HFFc6 (cell line): ENCODE measurements at regions not wholly inside any gene's neighbourhood (a gene's known extent, or its start where the extent isn't known, plus 50 kb on each side); places are given as distances from the start of the nearest gene placed in this dataset.
"Not testable (repeated sequence)": the region's sequence is repeated elsewhere in the genome, so short reads cannot be mapped to it uniquely, and the experiment has no call there.

Experiments
- DNase-seq: peaks from one replicate; pipeline ENCODE4 v3.0.0-alpha.2; 2018
- H3K27ac Mint-ChIP-seq: 2 replicates; pipeline ENCODE4 v1.8.0; 2020; ENCODE audit warnings: mild to moderate bottlenecking, mixed read lengths
- H3K27me3 Mint-ChIP-seq: 2 replicates; pipeline ENCODE4 v1.8.0; 2021; ENCODE audit warnings: mild to moderate bottlenecking, moderate library complexity, mixed read lengths; ENCODE audit not compliant: insufficient read depth
- H3K36me3 Mint-ChIP-seq: 2 replicates; pipeline ENCODE4 v1.8.0; 2021; ENCODE audit warnings: low read depth, mixed read lengths
- H3K4me1 Mint-ChIP-seq: 2 replicates; pipeline ENCODE4 v1.8.0; 2020; ENCODE audit warnings: low read depth, mixed read lengths
- H3K4me3 Mint-ChIP-seq: 2 replicates; pipeline ENCODE4 v1.8.0; 2020; ENCODE audit warnings: mild to moderate bottlenecking, moderate library complexity, mixed read lengths
- H3K9me3 Mint-ChIP-seq: 2 replicates; pipeline ENCODE4 v1.8.0; 2020; ENCODE audit warnings: mild to moderate bottlenecking, mixed read lengths
- CTCF ChIP-seq: fragments of 200-600 bp; sonication (generic); IDR thresholded peaks from 2 replicates; pipeline ENCODE4 v1.5.0; 2021; ENCODE audit warnings: antibody characterized with exemption, mild to moderate bottlenecking

GRCh38 chr3:165614337-165614736 lies 222.9 kb downstream of the BCHE start:
- no peaks in the 10 kb centered on the region for H3K4me1 Mint-ChIP-seq
- no peak for TF ChIP-seq CTCF

GRCh38 chr3:165613014-165613413 lies 224.2 kb downstream of the BCHE start:
- H3K9me3 Mint-ChIP-seq, result peaks cover 15% of the 10 kb centered on the region
- no peaks in the 10 kb centered on the region for H3K27me3 Mint-ChIP-seq
- DNase-seq, result no peak
- no peak overlapping the region for H3K27ac Mint-ChIP-seq
- no peak for TF ChIP-seq CTCF
- H3K4me1 Mint-ChIP-seq, result no peaks in the 10 kb centered on the region
- H3K36me3 Mint-ChIP-seq, result no peaks in the 10 kb centered on the region
- H3K4me3 Mint-ChIP-seq, result no peak overlapping the region

More at GRCh38 chr3:165614337-165614736, 222.9 kb downstream of the BCHE start:
- Mint-ChIP-seq H3K36me3 (no peaks in the 10 kb centered on the region), H3K4me3 (no peak overlapping the region), H3K9me3 (peaks cover 24% of the 10 kb centered on the region), H3K27ac (no peak overlapping the region), H3K27me3 (no peaks in the 10 kb centered on the region)
- DNase-seq, result no peak

- DNase-seq, result no peak
- no peaks in the 10 kb centered on the region for H3K27me3 Mint-ChIP-seq
- H3K4me1 Mint-ChIP-seq, result no peaks in the 10 kb centered on the region
- H3K9me3 Mint-ChIP-seq, result peaks cover 8% of the 10 kb centered on the region; the same call in 1 of the 2 replicates
- H3K4me3 Mint-ChIP-seq, result no peak overlapping the region
- no peak for TF ChIP-seq CTCF
- H3K27ac Mint-ChIP-seq, result no peak overlapping the region
- no peaks in the 10 kb centered on the region for H3K36me3 Mint-ChIP-seq
These were observed 230.0 kb downstream of the BCHE start for GRCh38 chr3:165607221-165607620.

- no peak overlapping the region for H3K27ac Mint-ChIP-seq
- H3K4me1 Mint-ChIP-seq, result no peaks in the 10 kb centered on the region
- H3K36me3 Mint-ChIP-seq, result no peaks in the 10 kb centered on the region
- H3K9me3 Mint-ChIP-seq, result peaks cover 4% of the 10 kb centered on the region; the same call in 1 of the 2 replicates
- no peak overlapping the region for H3K4me3 Mint-ChIP-seq
- H3K27me3 Mint-ChIP-seq, result no peaks in the 10 kb centered on the region
- TF ChIP-seq CTCF, result no peak
- no peak for DNase-seq
These were observed 234.0 kb downstream of the BCHE start for GRCh38 chr3:165603196-165603595.

- H3K27ac Mint-ChIP-seq, H3K27me3 Mint-ChIP-seq, DNase-seq, H3K36me3 Mint-ChIP-seq, H3K4me3 Mint-ChIP-seq, H3K9me3 Mint-ChIP-seq, H3K4me1 Mint-ChIP-seq: not testable (repeated sequence)
These were observed 264.7 kb downstream of the BCHE start for GRCh38 chr3:165572566-165572965.

GRCh38 chr3:165568907-165569462 lies 268.2 kb downstream of the BCHE start:
- no peak for DNase-seq
- no peaks in the 10 kb centered on the region for H3K4me1 Mint-ChIP-seq
- H3K27ac Mint-ChIP-seq, result no peak overlapping the region
- peaks cover 8% of the 10 kb centered on the region for H3K9me3 Mint-ChIP-seq
- H3K27me3 Mint-ChIP-seq, result no peaks in the 10 kb centered on the region
- H3K36me3 Mint-ChIP-seq, result no peaks in the 10 kb centered on the region
- no peak overlapping the region for H3K4me3 Mint-ChIP-seq
- TF ChIP-seq CTCF, result no peak
